Muscle layer of colon (tissue), 2 donors: ENCODE measurements at regions not wholly inside any gene's neighbourhood (a gene's known extent, or its start where the extent isn't known, plus 50 kb on each side); places are given as distances from the start of the nearest gene placed in this dataset.

Experiments
- H3K27ac ChIP-seq: one replicate; pipeline ENCODE4 v1.7.0; 2013; ENCODE audit warnings: low read depth, mild to moderate bottlenecking, low read length, moderate library complexity
- H3K27me3 ChIP-seq, 2 donors: one replicate each; pipeline ENCODE4 v1.7.0; 2013; ENCODE audit warnings: low read length in 2 of 2, mild to moderate bottlenecking in 2 of 2; ENCODE audit not compliant: insufficient read depth in 2 of 2, control insufficient read depth in 1 of 2
- H3K36me3 ChIP-seq: one replicate; pipeline ENCODE4 v1.7.0; 2013; ENCODE audit warnings: mild to moderate bottlenecking, low read length; ENCODE audit not compliant: insufficient read depth
- H3K4me1 ChIP-seq: one replicate; pipeline ENCODE4 v1.7.0; 2013; ENCODE audit warnings: mild to moderate bottlenecking, low read length; ENCODE audit not compliant: insufficient read depth
- H3K4me3 ChIP-seq, 2 donors: one replicate each; pipeline ENCODE4 v1.7.0; 2013; ENCODE audit warnings: low read length in 2 of 2, low read depth in 1 of 2, mild to moderate bottlenecking in 1 of 2, moderate library complexity in 1 of 2
- H3K9ac ChIP-seq: one replicate; pipeline ENCODE4 v1.7.0; 2013; ENCODE audit warnings: low read length
- H3K9me3 ChIP-seq: one replicate; pipeline ENCODE4 v1.7.0; 2013; ENCODE audit warnings: mild to moderate bottlenecking, low read length
- donor health status: abdominal sarcoma.
- donor health status: Adenocarcinoma of cecum.

DNA sequence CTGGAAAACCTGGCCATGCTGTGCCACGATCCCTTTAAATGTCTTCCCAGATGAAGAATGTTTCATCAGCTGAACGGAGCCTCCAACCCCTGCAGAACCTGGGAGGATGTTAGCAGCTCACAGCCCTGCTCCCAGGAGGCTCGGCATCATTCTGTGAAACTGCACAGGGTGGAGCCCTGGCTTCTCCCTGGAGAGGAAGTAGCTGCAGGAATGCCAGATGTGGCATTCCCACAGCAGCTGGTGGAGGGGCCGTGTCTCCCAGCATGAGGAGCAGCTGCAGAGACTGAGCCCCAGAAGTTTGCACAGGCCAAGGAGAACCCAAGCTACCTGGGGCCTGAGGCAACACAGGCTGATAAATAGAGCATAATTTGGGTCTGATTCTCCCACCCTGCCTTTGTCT lies 165.8 kb upstream of the MAP3K1 start:
- H3K27me3 ChIP-seq, result no peaks in the 10 kb centered on the region
- H3K36me3 ChIP-seq, result no peaks in the 10 kb centered on the region
- no peaks in the 10 kb centered on the region for H3K4me1 ChIP-seq
- no peak overlapping the region for H3K9ac ChIP-seq
- no peaks in the 10 kb centered on the region for H3K9me3 ChIP-seq
- no peak overlapping the region for H3K4me3 ChIP-seq
- no peak overlapping the region for H3K27ac ChIP-seq

DNA sequence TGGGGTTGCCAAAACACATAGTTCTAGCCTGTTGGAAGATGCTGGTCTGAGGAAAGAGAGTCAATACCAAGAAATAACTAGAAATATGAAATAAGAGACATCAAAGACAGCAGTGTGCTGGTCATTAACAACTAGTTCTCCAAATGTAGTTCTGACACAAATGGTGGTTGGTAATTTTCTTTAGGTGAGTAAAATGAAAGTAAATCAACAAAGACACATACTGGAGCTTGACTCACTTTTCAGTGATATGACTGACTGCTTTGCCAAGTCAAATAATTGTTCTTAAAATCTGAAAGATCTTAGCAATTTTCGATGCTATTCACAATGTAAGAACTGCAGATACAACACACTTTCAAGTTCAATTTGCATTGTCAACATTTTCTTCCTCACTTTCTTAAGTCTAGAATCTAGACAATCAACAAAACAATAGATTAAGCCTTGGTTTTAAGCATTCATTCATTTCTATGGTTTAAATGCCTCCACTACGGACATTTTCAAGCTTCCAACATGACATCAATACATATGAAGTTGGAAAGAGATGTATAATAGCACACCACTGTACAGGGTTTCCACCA lies 166.8 kb upstream of the MAP3K1 start:
- Histone ChIP-seq H3K27ac (no peak overlapping the region), H3K9ac (no peak overlapping the region), H3K36me3 (no peaks in the 10 kb centered on the region), H3K4me3 (no peak overlapping the region), H3K9me3 (no peaks in the 10 kb centered on the region), H3K27me3 (no peaks in the 10 kb centered on the region), H3K4me1 (no peaks in the 10 kb centered on the region)

DNA sequence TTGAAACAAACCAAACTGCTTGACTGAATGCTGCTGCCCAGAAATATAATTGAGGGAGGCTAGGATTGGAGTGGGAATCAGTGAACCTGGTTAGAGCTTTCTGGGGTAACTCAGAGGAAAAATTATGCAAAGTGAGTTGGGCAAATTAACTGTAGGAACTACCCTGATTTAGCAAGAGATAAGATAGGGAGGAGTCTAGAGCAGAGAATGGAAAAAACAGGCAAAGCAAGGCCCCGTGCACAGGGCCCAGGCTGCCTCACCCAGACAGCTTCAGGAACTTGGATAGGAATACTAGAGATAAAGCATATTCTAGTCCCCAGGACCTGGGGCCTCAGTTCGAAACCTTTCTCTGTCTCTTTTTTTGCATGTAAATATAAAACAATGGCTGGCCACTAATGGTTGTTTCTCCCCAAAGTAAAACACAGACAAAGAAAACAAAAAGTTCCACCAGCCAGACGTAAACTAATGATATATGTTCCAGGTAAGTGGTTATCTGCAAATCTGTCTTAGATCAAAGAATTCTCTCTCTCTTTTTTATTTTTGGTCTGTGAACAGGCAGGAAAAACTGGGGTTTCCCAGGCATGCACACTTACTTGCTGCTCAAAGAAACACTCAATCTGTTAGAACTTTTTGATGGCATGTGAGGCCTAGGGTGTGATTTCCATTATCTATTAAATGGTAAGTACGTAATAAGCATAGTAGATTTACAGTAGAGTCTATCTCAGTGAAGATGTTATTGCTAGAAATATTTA lies 168.1 kb upstream of the MAP3K1 start:
- Histone ChIP-seq H3K9me3 (no peaks in the 10 kb centered on the region), H3K27me3 (no peaks in the 10 kb centered on the region), H3K36me3 (no peaks in the 10 kb centered on the region), H3K4me3 (no peak overlapping the region), H3K9ac (no peak overlapping the region), H3K27ac (no peak overlapping the region), H3K4me1 (no peaks in the 10 kb centered on the region)

DNA sequence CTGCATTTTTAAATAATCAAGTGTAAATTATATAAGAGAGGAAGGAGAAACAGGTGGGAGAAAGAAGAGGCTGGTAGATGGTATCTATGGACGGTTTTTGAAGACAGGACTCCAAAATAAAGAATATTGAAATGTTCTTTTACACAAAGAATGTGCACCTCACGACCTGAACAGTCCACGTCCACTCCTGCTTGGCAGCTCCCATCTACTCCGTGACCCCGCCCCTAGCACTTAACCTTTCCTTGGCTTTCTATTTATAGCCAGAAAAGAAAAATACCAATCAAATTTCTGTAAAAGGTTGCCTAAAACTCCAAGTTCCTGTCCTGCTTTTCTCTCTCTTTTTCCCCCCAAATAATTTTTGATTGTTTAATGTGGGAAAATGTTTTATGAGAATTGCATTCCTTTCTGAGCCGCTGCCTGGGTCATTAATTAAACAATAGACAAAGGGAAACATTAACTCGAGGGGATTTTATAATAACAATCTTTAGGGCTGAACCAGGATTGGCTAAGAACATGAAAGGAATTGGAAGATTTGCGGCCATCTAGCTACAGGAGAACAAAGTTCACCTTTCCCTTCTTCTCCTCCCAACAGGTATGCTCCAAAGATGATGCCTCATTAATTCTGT lies 173.6 kb upstream of the MAP3K1 start:
- Histone ChIP-seq H3K4me3 (no peak overlapping the region), H3K9ac (no peak overlapping the region), H3K36me3 (no peaks in the 10 kb centered on the region), H3K27ac (no peak overlapping the region), H3K27me3 (no peaks in the 10 kb centered on the region), H3K4me1 (no peaks in the 10 kb centered on the region), H3K9me3 (no peaks in the 10 kb centered on the region)

DNA sequence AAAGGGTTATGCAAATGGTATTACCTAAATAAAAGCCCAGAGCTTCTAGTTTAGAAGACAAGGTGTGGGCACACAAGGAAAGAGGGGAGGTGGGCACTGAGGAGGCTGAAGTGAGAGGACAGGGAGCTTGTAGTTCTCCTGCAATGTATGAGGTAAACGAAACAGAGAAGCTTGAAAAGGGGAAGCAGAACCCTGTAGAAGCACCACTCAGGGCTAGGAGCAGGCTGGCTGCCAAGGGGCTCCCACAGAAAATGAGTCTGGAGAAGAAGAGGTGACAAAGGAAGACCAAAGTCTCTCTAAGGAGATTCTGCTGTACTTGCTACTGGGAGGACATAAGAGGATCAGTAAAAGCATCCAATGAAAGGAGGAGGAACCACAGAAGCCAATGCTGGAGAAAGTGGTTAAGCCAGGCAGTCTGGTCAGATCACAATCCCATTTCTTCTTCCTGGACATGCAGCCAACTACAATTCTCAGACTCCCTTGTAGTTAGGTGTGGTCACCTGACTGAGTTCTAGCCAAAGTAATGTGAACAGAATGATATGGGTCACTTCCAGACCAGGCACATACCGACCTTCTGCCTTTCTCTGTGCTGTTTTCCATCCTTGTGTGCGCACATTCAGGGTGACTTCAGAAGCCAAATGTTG lies 174.5 kb upstream of the MAP3K1 start:
- no peaks in the 10 kb centered on the region for H3K4me1 ChIP-seq
- no peaks in the 10 kb centered on the region for H3K27me3 ChIP-seq
- no peaks in the 10 kb centered on the region for H3K9me3 ChIP-seq
- no peak overlapping the region for H3K9ac ChIP-seq
- no peak overlapping the region for H3K27ac ChIP-seq
- H3K4me3 ChIP-seq, result no peak overlapping the region
- H3K36me3 ChIP-seq, result no peaks in the 10 kb centered on the region

DNA sequence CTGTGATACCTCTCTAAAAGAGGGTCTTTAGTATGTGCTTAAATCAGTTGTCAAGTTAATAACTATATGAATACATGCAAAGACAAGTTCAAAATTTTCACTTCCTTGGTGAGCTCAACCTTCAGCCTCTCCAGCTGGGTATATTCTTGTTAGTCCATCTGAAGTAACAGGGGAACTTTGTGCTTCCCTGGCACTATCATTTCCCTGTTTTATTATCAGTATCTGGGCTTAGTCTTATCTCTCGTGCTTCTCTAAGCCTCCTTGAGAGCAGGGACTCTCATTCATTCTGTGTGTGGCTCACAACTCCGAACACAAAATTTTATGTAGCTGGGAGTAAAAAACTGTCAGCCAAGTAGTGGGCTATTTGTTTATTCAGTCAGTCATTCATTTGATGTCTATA lies 175.9 kb upstream of the MAP3K1 start:
- H3K4me1 ChIP-seq, result no peaks in the 10 kb centered on the region
- H3K27me3 ChIP-seq, result no peaks in the 10 kb centered on the region
- no peak overlapping the region for H3K27ac ChIP-seq
- H3K9ac ChIP-seq, result no peak overlapping the region
- H3K9me3 ChIP-seq, result no peaks in the 10 kb centered on the region
- H3K36me3 ChIP-seq, result no peaks in the 10 kb centered on the region
- no peak overlapping the region for H3K4me3 ChIP-seq

DNA sequence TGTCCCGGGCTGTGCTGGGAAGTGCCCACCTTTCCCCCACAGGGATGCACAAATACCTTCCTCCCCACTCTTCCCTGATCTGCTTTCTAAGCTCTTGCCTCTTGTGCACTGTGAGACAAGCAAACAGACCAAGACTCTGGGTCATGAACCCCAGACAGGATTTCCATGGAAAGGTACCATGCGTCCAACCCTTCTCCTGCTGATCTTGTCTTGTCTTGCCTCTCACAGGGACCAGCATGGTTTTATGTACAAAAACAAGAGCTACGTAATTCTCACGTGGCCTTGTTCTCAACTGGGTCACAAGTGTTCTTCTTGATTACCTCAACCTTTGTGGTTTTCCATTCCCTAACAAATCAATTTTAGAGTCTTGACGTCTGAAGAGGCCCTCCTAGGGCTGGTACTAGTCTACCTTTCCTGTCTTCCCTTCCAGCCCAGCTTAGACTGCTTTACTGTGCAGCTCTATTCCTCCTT lies 176.5 kb upstream of the MAP3K1 start:
- no peak overlapping the region for H3K27ac ChIP-seq
- H3K9ac ChIP-seq, result no peak overlapping the region
- no peaks in the 10 kb centered on the region for H3K27me3 ChIP-seq

DNA sequence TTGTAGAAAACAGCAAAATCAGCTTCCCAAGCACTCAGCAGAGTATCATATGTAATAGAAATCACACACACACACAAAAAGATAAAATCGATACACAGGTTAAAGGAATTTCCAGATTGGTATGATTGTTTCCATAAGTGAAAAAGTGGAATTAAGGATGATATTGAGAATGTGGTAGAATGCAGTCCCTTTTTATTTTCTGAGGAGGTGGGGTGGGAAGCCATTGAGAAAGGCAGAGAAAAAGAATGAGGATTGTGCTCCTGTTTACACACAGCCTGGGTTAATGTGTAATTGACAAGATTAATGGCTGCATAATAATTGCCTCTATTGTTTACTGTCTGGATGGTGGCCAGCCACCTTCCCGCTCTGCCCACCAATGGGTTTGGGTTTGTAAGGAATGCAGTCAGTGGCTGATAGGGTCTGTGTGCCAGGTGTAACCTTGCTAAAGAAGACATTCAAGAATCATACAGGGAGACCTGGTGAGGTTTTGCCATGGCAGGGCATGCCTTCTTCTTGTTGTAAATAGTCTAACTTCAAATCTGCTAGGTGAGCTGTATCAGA lies 177.2 kb upstream of the MAP3K1 start:
- H3K4me1 ChIP-seq, result no peaks in the 10 kb centered on the region
- no peaks in the 10 kb centered on the region for H3K36me3 ChIP-seq
- no peaks in the 10 kb centered on the region for H3K27me3 ChIP-seq
- no peak overlapping the region for H3K27ac ChIP-seq
- no peak overlapping the region for H3K9ac ChIP-seq
- H3K9me3 ChIP-seq, result no peaks in the 10 kb centered on the region
- H3K4me3 ChIP-seq, result no peak overlapping the region

More for the DNA sequence above, 176.5 kb upstream of the MAP3K1 start:
- Histone ChIP-seq H3K4me3 (no peak overlapping the region), H3K36me3 (no peaks in the 10 kb centered on the region), H3K4me1 (no peaks in the 10 kb centered on the region), H3K9me3 (no peaks in the 10 kb centered on the region)

DNA sequence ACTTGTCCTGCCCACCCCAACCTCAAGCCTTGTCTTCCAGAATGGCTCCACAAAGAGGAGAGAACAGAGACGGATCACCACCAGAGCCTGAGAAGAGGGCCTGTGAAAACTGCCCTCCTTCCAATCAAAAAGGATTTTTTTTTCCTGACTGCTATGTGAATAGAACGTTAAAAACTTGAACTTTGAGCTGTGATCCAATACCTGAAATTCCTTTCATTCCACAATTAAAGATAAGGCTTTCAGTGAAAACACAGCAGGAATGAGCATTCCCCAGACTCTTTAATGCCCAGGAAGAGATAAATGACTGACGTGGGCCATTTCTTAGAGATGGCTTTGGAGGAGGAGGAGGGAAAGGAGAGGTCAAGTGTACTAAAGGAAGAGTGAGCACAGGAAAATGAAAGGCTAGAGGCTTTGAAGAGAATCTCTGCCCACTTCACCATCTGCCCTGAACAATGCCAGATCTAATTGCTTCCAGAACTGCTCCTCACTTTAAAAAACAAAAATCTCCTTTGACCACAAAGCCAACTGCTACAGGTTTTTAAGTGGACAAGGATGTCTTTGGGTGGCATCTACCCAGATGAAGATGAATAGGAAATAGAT lies 177.9 kb upstream of the MAP3K1 start:
- no peak overlapping the region for H3K9ac ChIP-seq
- H3K27ac ChIP-seq, result no peak overlapping the region
- no peaks in the 10 kb centered on the region for H3K4me1 ChIP-seq
- H3K27me3 ChIP-seq, result no peaks in the 10 kb centered on the region
- no peaks in the 10 kb centered on the region for H3K36me3 ChIP-seq
- H3K9me3 ChIP-seq, result no peaks in the 10 kb centered on the region
- no peak overlapping the region for H3K4me3 ChIP-seq

DNA sequence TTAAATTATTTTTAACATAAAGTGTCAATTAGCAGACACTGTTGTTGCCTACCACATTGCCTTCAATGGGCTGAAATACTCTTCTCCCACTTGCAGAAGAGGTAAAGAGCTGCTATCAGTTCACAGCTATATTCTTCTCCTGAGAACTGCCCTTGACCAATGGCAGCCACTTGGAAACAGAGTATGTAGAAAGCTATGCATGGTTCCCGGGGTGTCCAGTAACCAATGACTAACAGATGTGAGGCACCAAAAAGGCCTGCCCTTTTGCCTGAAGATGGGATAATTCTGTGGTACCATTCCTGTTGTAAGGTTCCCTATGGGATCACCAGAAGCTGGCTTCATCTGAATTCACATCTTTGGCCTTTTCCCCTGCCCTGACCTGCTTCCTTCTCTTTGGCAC lies 181.4 kb upstream of the MAP3K1 start:
- Histone ChIP-seq H3K27ac (no peak overlapping the region), H3K4me3 (no peak overlapping the region), H3K9me3 (no peaks in the 10 kb centered on the region), H3K9ac (no peak overlapping the region), H3K36me3 (no peaks in the 10 kb centered on the region), H3K27me3 (no peaks in the 10 kb centered on the region), H3K4me1 (no peaks in the 10 kb centered on the region)

DNA sequence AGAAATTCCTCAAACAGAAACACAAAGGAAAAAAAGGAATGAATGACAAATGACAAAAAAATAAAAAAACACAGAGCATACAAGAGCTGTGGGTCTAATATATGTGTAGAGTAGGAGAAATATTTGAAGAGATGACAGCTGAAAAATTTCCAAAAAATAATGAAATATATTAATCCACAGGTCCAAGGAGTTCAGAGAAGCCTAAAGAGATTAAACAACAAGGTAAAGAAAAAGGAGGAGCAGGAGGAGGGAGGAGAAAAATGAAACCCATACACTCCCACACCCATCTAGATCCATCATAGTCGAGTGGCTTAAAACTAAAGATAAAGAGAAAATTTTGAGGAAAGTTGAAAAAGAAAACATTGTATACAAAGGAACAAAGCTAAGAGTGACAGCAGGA lies 182.4 kb upstream of the MAP3K1 start:
- Histone ChIP-seq H3K27me3 (no peaks in the 10 kb centered on the region), H3K4me1 (no peaks in the 10 kb centered on the region), H3K4me3 (no peak overlapping the region), H3K9me3 (no peaks in the 10 kb centered on the region), H3K27ac (no peak overlapping the region), H3K9ac (no peak overlapping the region), H3K36me3 (no peaks in the 10 kb centered on the region)
